ENCODE measurements at regions not wholly inside any gene's neighbourhood (a gene's known extent, or its start where the extent isn't known, plus 50 kb on each side); places are given as distances from the start of the nearest gene placed in this dataset.

DNA sequence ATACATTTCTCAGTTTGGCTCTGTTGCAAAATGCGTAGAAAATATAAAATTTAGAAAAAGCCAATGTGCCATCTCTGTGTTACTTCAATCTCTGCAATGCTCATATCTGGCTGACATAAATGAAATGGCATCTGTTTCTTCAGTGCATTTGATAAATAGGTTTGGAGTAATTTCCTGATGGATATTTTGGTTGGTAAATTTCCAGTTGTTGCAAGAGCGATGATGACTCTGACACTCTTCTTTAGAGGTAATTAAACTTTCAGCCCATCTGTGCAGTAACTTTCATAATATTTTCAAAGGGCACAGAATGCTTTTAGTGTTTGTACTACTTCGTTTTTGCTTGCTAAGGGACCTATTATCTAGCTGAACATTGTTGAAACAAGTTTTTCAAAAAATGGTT, 1286.4 kb downstream of the PCDH9 start:
- Histone ChIP-seq H3K4me3 (no peak overlapping the region), H3K27ac (no peak overlapping the region), H3K4me1 (replicated peaks) (no peaks in the 10 kb centered on the region), H3K36me3 (no peaks in the 10 kb centered on the region), H3K27me3 (replicated peaks; ENCODE audit: insufficient read depth) (no peaks in the 10 kb centered on the region), H3K9me3 (no peaks in the 10 kb centered on the region)
- TF ChIP-seq POLR2AphosphoS5 (IDR thresholded peaks at IDR 0.05) (no peak), POLR2A (IDR thresholded peaks at IDR 0.05) (no peak)
- TF ChIP-seq, protein P1, sequence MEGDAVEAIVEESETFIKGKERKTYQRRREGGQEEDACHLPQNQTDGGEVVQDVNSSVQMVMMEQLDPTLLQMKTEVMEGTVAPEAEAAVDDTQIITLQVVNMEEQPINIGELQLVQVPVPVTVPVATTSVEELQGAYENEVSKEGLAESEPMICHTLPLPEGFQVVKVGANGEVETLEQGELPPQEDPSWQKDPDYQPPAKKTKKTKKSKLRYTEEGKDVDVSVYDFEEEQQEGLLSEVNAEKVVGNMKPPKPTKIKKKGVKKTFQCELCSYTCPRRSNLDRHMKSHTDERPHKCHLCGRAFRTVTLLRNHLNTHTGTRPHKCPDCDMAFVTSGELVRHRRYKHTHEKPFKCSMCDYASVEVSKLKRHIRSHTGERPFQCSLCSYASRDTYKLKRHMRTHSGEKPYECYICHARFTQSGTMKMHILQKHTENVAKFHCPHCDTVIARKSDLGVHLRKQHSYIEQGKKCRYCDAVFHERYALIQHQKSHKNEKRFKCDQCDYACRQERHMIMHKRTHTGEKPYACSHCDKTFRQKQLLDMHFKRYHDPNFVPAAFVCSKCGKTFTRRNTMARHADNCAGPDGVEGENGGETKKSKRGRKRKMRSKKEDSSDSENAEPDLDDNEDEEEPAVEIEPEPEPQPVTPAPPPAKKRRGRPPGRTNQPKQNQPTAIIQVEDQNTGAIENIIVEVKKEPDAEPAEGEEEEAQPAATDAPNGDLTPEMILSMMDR (IDR thresholded peaks at IDR 0.05) = no peak
- DNase-seq (ENCODE audit: low spot score) = no peak
- intact Hi-C loops (cut with DNase I) = no loop called here
- WGBS = 37% methylated on average over 3 of the region's 3 CpGs

DNA sequence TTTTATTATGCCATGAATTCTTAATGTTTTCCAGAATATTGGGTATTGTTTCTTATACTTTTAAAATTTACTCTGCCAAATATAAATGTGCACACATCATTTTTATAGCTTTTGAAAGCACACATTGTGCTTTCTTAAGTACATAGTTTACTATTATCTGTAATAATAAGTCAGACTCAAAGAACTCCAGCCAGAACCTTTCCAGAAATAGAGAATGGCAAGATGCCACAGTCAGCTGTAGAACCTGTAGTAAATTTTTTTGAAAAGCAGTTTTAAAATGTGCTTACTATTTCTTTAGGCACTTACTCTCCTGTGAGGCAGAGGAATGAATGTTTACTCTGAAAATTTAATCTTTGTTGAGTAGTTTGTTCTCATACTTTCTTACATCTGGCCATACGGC, 1287.1 kb downstream of the PCDH9 start:
- peak; percentile 30 for DNase-seq (ENCODE audit: low spot score)
- no peak overlapping the region for H3K4me3 ChIP-seq

DNA sequence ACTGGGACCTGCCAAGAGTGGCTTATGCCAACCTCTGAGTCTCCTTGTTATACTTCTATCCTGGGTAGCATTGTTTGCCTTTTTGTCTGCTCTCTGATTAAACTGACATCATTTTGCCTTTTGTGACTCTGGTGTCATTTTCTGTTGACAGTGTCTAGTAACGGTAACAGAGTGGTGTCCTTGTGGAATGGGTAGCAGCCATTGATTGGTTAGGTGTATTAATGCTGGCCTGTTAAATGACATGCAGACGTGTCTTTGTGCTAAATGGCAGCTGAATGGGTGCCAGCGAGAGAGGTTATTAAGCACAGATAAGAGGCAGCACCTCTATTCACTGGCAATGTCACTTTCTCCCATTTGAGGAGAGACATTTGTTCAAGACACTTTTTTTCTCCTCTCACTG, 1289.4 kb downstream of the PCDH9 start:
- H3K36me3 ChIP-seq = no peaks in the 10 kb centered on the region
- H3K27me3 ChIP-seq (replicated peaks; ENCODE audit: insufficient read depth) = no peaks in the 10 kb centered on the region
- H3K27ac ChIP-seq = no peak overlapping the region
- intact Hi-C loops (cut with DNase I) = no loop called here
- TF ChIP-seq POLR2AphosphoS5 (IDR thresholded peaks at IDR 0.05) (no peak), POLR2A (IDR thresholded peaks at IDR 0.05) (no peak)
- no peak overlapping the region for H3K4me3 ChIP-seq
- DNase-seq (ENCODE audit: low spot score) = no peak
- WGBS = 52% methylated on average over 3 of the region's 3 CpGs
- H3K4me1 ChIP-seq (replicated peaks) = no peaks in the 10 kb centered on the region
- no peaks in the 10 kb centered on the region for H3K9me3 ChIP-seq

More for the DNA sequence above, 1287.1 kb downstream of the PCDH9 start:
- 20% methylated on average over 1 of the region's 1 CpG for WGBS
- Histone ChIP-seq H3K36me3 (no peaks in the 10 kb centered on the region), H3K4me1 (replicated peaks) (no peaks in the 10 kb centered on the region), H3K27me3 (replicated peaks; ENCODE audit: insufficient read depth) (no peaks in the 10 kb centered on the region), H3K9me3 (no peaks in the 10 kb centered on the region), H3K27ac (no peak overlapping the region)
- TF ChIP-seq POLR2A (IDR thresholded peaks at IDR 0.05) = no peak
- TF ChIP-seq, protein P1 (IDR thresholded peaks at IDR 0.05) = no peak
- peak; percentile 52 for TF ChIP-seq POLR2AphosphoS5 (IDR thresholded peaks at IDR 0.05)
- intact Hi-C loops (cut with DNase I) = no loop called here

DNA sequence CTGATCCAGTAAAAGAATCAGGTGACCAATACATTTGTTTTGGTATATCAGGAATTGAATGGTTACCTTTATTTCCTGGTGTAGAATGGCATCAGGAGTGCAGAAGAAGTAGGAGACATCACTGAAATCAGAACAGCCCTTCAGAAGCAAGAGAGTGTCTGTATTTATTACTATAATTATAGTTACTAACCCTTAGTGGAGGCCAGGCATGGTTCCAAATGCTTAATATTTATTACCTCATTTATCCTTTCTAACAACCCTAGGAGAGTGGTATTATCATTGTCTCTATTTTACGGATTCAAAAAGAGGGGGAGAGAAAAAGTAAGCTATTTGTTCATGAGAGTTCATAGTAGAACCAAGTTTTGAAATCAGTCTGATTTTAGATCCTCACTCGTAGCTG, 1292.9 kb downstream of the PCDH9 start:
- intact Hi-C loops (cut with DNase I) = no loop called here
- no peaks in the 10 kb centered on the region for H3K27me3 ChIP-seq (replicated peaks; ENCODE audit: insufficient read depth)
- H3K36me3 ChIP-seq = no peaks in the 10 kb centered on the region
- H3K27ac ChIP-seq = no peak overlapping the region
- H3K4me3 ChIP-seq = no peak overlapping the region
- H3K9me3 ChIP-seq = no peaks in the 10 kb centered on the region
- WGBS = 42% methylated on average over 2 of the region's 2 CpGs
- no peaks in the 10 kb centered on the region for H3K4me1 ChIP-seq (replicated peaks)
- DNase-seq (ENCODE audit: low spot score) = no peak
- TF ChIP-seq, protein P1 (IDR thresholded peaks at IDR 0.05) = no peak
- TF ChIP-seq POLR2A (IDR thresholded peaks at IDR 0.05) (no peak), POLR2AphosphoS5 (IDR thresholded peaks at IDR 0.05) (no peak)

DNA sequence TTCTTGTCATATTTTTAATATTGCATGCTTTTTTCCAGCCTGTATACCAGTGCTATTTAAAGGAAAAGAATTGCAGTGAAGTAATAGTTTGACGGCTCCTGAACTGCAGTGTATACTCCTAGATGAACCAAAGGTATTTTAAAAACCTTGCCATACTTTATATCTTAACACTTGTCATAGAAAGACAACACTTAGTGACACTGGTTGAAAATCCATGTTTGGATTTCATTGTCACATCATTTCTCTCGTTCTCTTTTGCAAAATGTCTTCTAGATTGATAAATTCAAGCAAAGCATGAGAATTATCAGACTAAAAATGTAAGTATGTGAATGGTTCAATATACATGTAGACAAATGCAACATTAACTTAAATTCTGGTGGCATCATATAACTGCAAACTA, 1293.9 kb downstream of the PCDH9 start:
- no peak for TF ChIP-seq POLR2A (IDR thresholded peaks at IDR 0.05)
- no peak for TF ChIP-seq POLR2AphosphoS5 (IDR thresholded peaks at IDR 0.05)
- TF ChIP-seq, protein P1 (IDR thresholded peaks at IDR 0.05) = no peak
- intact Hi-C loops (cut with DNase I) = no loop called here
- Histone ChIP-seq H3K4me3 (no peak overlapping the region), H3K36me3 (no peaks in the 10 kb centered on the region), H3K9me3 (no peaks in the 10 kb centered on the region), H3K27ac (no peak overlapping the region), H3K4me1 (replicated peaks) (no peaks in the 10 kb centered on the region), H3K27me3 (replicated peaks; ENCODE audit: insufficient read depth) (no peaks in the 10 kb centered on the region)
- 86% methylated on average over 2 of the region's 2 CpGs for WGBS
- DNase-seq (ENCODE audit: low spot score) = no peak

Data from prostate gland (tissue), 2 donors.